Right lobe of liver (tissue), 6 donors: ENCODE measurements at regions not wholly inside any gene's neighbourhood (a gene's known extent, or its start where the extent isn't known, plus 50 kb on each side); places are given as distances from the start of the nearest gene placed in this dataset.
A peak's percentile ranks its signal among the peaks of the same experiment; 100 is the strongest.

Experiments
- ATAC-seq, 4 donors: fragments of 200-7000 bp; cut with Tn5 transposase; one replicate each; pipeline ENCODE4 v1.9.1; 2020; ENCODE audit warnings: mild to moderate bottlenecking in 4 of 4, moderate library complexity in 4 of 4
- DNase-seq, 3 donors: peaks; one replicate each; pipeline ENCODE4 v3.0.0-alpha.2; 2020
- H3K27ac ChIP-seq, 3 donors: fragments of 200-600 bp; one replicate each; pipeline ENCODE4 v1.8.0; 2022
- H3K27me3 ChIP-seq, 2 donors: fragments of 200-600 bp; one replicate each; pipeline ENCODE4 v1.8.0; 2022
- H3K36me3 ChIP-seq, 4 donors: fragments of 200-600 bp; sonication (generic) in 1 of 4; one replicate each; pipeline versions ENCODE4 v1.5.1 to v1.8.0; 2017 to 2022; ENCODE audit warnings: control low read depth in 1 of 4
- H3K4me1 ChIP-seq, 4 donors: fragments of 200-600 bp; sonication (generic) in 1 of 4; one replicate each; pipeline versions ENCODE4 v1.5.1 to v1.8.0; 2017 to 2022; ENCODE audit warnings: control low read depth in 1 of 4
- H3K4me3 ChIP-seq, 3 donors: fragments of 200-600 bp; one replicate each; pipeline ENCODE4 v1.8.0; 2022
- H3K9me3 ChIP-seq, 4 donors: fragments of 200-600 bp; sonication (generic) in 1 of 4; one replicate each; pipeline versions ENCODE4 v1.5.1 to v1.8.0; 2017 to 2022; ENCODE audit warnings: control low read depth in 1 of 4
- POLR2A ChIP-seq: fragments of 450-650 bp; IDR thresholded peaks from one replicate; pipeline ENCODE4 v1.6.1; 2017; ENCODE audit warnings: antibody characterized with exemption, mild to moderate bottlenecking
- WGBS: methylation state at CpG from one replicate; pipeline ENCODE4 v1.1.6; 2018; ENCODE audit warnings: low coverage, low lambda C conversion rate; ENCODE audit not compliant: insufficient coverage; ENCODE audit errors: missing lambda C conversion rate; 5-methylcytosine and 5-hydroxymethylcytosine counted together
- intact Hi-C, 2 donors: fragments of 100-400 bp; cut with DNase I; formaldehyde crosslinking; loops; one replicate each; pipeline versions ENCODE4 v1.11.2 to v1.14.1; 2022
- TF ChIP-seq, protein P1 (sequence below), 4 donors: fragments of 200-600 bp in 3 of 4; fragments of 450-650 bp in 1 of 4; IDR thresholded peaks; one replicate each; pipeline versions ENCODE4 v1.5.1 to v1.8.0; 2016 to 2022; ENCODE audit warnings: antibody characterized with exemption in 4 of 4, mild to moderate bottlenecking in 2 of 4
- donor health status: DM: no; HTN: yes; CAD: no.
- donor health status: DM: no; HTN: no; CAD: no.
- donor health status: DM: no; HTN: no; CAD: no.
- donor health status: DM: no; HTN: yes; CAD: no.
- donor health status: DM: no; HTN: yes; CAD: no.

GRCh38 chr14:39491134-39491571 is 58.9 kb upstream of the FBXO33 start:
- no peaks in the 10 kb centered on the region for H3K9me3 ChIP-seq

GRCh38 chr14:39488600-39488999 is 56.4 kb upstream of the FBXO33 start:
- TF ChIP-seq, protein P1, sequence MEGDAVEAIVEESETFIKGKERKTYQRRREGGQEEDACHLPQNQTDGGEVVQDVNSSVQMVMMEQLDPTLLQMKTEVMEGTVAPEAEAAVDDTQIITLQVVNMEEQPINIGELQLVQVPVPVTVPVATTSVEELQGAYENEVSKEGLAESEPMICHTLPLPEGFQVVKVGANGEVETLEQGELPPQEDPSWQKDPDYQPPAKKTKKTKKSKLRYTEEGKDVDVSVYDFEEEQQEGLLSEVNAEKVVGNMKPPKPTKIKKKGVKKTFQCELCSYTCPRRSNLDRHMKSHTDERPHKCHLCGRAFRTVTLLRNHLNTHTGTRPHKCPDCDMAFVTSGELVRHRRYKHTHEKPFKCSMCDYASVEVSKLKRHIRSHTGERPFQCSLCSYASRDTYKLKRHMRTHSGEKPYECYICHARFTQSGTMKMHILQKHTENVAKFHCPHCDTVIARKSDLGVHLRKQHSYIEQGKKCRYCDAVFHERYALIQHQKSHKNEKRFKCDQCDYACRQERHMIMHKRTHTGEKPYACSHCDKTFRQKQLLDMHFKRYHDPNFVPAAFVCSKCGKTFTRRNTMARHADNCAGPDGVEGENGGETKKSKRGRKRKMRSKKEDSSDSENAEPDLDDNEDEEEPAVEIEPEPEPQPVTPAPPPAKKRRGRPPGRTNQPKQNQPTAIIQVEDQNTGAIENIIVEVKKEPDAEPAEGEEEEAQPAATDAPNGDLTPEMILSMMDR (IDR thresholded peaks at IDR 0.05), result no peak
- no peak for TF ChIP-seq POLR2A
- no peak overlapping the region for H3K4me3 ChIP-seq
- H3K9me3 ChIP-seq, result no peaks in the 10 kb centered on the region
- no peak for DNase-seq
- no peak for ATAC-seq
- no peak overlapping the region for H3K27ac ChIP-seq
- intact Hi-C loops, result no loop called here
- no peaks in the 10 kb centered on the region for H3K36me3 ChIP-seq
- H3K27me3 ChIP-seq, result no peaks in the 10 kb centered on the region
- H3K4me1 ChIP-seq, result no peaks in the 10 kb centered on the region
- WGBS, result 40% methylated on average over 1 of the region's 1 CpG

More at GRCh38 chr14:39491134-39491571, 58.9 kb upstream of the FBXO33 start:
- intact Hi-C loops, result no loop called here
- Histone ChIP-seq H3K4me3 (no peak overlapping the region), H3K4me1 (no peaks in the 10 kb centered on the region), H3K27me3 (no peaks in the 10 kb centered on the region), H3K27ac (no peak overlapping the region), H3K36me3 (no peaks in the 10 kb centered on the region)
- DNase-seq (no peak), ATAC-seq (peak in 1 of 4 donors; percentile 39)
- WGBS, result 8% methylated on average over 3 of the region's 3 CpGs
- no peak for TF ChIP-seq POLR2A
- TF ChIP-seq, protein P1 (IDR thresholded peaks at IDR 0.05), result peak; percentile 48 to 57 (median 52)

- 100% methylated on average over 1 of the region's 1 CpG for WGBS
- Histone ChIP-seq H3K27me3 (no peaks in the 10 kb centered on the region), H3K4me3 (no peak overlapping the region), H3K36me3 (no peaks in the 10 kb centered on the region), H3K4me1 (no peaks in the 10 kb centered on the region), H3K9me3 (no peaks in the 10 kb centered on the region), H3K27ac (no peak overlapping the region)
- ATAC-seq (no peak), DNase-seq (no peak)
- intact Hi-C loops, result no loop called here
- TF ChIP-seq, protein P1 (IDR thresholded peaks at IDR 0.05), result no peak
- TF ChIP-seq POLR2A, result no peak
Observed at GRCh38 chr14:39483682-39484081, 51.4 kb upstream of the FBXO33 start.
